Upper lobe of right lung (tissue), 1 donor: ENCODE measurements at regions not wholly inside any gene's neighbourhood (a gene's known extent, or its start where the extent isn't known, plus 50 kb on each side); places are given as distances from the start of the nearest gene placed in this dataset.
A peak's percentile ranks its signal among the peaks of the same experiment; 100 is the strongest.

Source experiments
- ATAC-seq: fragments of 200-7000 bp; cut with Tn5 transposase; one replicate; pipeline ENCODE4 v1.9.1; 2020; ENCODE audit warnings: mild to moderate bottlenecking, moderate library complexity
- DNase-seq: peaks from one replicate; pipeline ENCODE4 v3.0.0-alpha.2; 2020
- H3K27ac ChIP-seq: fragments of 200-600 bp; one replicate; pipeline ENCODE4 v1.8.0; 2022
- H3K27me3 ChIP-seq: fragments of 200-600 bp; one replicate; pipeline ENCODE4 v1.8.0; 2022; ENCODE audit warnings: mild to moderate bottlenecking
- H3K36me3 ChIP-seq: fragments of 200-600 bp; one replicate; pipeline ENCODE4 v1.8.0; 2022
- H3K4me1 ChIP-seq: fragments of 200-600 bp; one replicate; pipeline ENCODE4 v1.8.0; 2022
- H3K4me3 ChIP-seq: fragments of 200-600 bp; one replicate; pipeline ENCODE4 v1.8.0; 2022; ENCODE audit warnings: mild to moderate bottlenecking
- H3K9me3 ChIP-seq: fragments of 200-600 bp; one replicate; pipeline ENCODE4 v1.8.0; 2022
- intact Hi-C: fragments of 100-400 bp; cut with DNase I; formaldehyde crosslinking; loops from one replicate; pipeline ENCODE4 v1.11.0; 2022
- TF ChIP-seq, protein P1 (sequence below): fragments of 200-600 bp; IDR thresholded peaks from one replicate; pipeline ENCODE4 v1.8.0; 2022; ENCODE audit warnings: antibody characterized with exemption
- donor health status: DM: no; HTN: yes; CAD: no; lungs with severe emphysema.

DNA sequence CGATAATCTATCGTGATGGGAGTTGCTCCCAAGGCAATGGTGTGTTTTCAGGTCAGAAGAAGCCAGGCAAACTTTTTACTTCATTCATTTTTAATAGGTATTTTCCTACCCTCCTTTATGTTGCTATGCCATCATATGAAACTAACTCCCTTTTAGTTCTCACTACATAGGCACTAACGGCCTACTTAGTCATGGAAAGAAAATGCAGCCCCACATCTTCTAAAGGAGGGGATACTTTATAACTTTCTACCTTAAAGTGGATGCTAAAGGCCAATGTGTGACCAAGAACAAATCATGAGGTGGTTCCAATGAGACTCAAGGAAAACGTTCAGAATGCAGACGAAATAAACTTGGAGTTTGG, 193.8 kb downstream of the FOXA2 start:
- Histone ChIP-seq H3K4me1 (no peaks in the 10 kb centered on the region), H3K4me3 (no peak overlapping the region), H3K36me3 (no peaks in the 10 kb centered on the region), H3K9me3 (no peaks in the 10 kb centered on the region), H3K27me3 (no peaks in the 10 kb centered on the region), H3K27ac (no peak overlapping the region)
- DNase-seq = no peak
- intact Hi-C loops = no loop called here
- ATAC-seq = no peak
- TF ChIP-seq, protein P1, sequence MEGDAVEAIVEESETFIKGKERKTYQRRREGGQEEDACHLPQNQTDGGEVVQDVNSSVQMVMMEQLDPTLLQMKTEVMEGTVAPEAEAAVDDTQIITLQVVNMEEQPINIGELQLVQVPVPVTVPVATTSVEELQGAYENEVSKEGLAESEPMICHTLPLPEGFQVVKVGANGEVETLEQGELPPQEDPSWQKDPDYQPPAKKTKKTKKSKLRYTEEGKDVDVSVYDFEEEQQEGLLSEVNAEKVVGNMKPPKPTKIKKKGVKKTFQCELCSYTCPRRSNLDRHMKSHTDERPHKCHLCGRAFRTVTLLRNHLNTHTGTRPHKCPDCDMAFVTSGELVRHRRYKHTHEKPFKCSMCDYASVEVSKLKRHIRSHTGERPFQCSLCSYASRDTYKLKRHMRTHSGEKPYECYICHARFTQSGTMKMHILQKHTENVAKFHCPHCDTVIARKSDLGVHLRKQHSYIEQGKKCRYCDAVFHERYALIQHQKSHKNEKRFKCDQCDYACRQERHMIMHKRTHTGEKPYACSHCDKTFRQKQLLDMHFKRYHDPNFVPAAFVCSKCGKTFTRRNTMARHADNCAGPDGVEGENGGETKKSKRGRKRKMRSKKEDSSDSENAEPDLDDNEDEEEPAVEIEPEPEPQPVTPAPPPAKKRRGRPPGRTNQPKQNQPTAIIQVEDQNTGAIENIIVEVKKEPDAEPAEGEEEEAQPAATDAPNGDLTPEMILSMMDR = no peak

DNA sequence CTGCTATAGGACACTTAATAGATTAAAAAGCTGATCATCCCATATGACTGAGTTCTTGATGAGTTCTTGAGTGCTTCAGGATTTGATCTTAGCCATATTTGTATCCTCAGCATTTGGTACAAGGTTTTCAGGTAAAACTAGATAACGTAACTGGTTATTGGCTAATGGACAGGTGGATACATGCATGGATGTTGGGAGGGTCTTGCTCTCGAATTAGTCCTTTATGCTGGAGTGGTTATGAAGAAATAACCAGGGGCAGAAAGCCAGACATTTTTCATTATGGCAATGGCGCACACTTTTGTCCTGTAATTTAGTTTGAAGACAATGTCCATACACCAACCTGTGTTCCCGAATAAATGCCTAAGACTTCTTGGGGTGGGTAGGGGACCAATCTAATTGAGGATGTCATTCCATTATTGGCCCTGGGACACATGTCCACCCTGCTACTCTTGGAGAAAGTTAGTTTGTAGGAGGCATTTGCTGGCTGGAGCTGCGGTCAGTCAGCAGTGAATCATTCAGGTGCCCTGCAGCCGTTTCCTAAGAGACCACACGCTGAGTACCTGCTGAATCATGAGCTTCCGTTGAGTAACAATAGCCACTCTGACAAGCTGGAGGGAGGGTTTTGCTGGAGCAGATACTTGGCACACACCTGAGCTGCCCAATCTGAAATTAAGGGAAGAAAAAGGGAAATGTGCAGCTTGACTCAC, 194.4 kb downstream of the FOXA2 start:
- Histone ChIP-seq H3K27me3 (no peaks in the 10 kb centered on the region), H3K36me3 (no peaks in the 10 kb centered on the region), H3K4me1 (no peaks in the 10 kb centered on the region), H3K9me3 (no peaks in the 10 kb centered on the region), H3K27ac (peak overlapping the region; percentile 55), H3K4me3 (no peak overlapping the region)
- TF ChIP-seq, protein P1 = no peak
- peak; percentile 94 for ATAC-seq
- intact Hi-C loops = no loop called here
- peak; percentile 75 for DNase-seq

DNA sequence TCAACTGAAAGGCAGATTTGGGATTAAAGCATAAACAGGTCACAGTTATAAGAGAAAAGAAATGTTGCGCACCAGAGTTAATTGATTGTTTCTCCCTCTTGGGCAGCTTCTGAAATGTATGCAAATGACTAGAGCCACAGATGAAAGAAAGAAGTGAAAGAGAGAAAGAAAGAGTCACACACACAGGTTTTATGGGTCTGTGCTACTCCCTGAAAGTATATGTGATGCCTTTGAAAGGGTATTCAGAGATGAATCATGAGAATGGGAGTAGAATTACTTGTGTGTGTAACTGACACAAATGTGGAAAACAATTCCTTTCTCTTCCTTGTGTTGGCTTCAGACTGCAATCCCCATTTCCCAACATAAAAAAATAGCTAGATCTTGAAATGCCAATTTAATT, 196.9 kb downstream of the FOXA2 start:
- H3K4me3 ChIP-seq = no peak overlapping the region
- TF ChIP-seq, protein P1 = no peak
- no peaks in the 10 kb centered on the region for H3K27me3 ChIP-seq
- H3K4me1 ChIP-seq = no peaks in the 10 kb centered on the region
- DNase-seq (no peak), ATAC-seq (no peak)
- intact Hi-C loops = no loop called here
- no peak overlapping the region for H3K27ac ChIP-seq
- H3K9me3 ChIP-seq = no peaks in the 10 kb centered on the region
- H3K36me3 ChIP-seq = no peaks in the 10 kb centered on the region

DNA sequence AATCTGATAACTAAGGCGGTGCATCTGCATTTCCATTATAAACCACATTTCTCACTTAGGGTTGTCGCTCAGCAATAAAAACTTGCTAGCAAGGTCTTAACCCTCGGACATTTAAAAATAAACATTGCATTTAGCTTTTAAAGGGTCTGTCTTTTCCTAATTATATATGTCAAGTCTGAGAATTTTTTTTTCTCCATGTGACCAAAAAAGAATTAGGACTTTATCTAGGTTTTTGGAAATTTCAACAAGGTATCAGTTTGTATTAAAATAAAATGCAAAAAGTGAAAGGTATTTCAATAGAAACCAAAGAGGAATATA, 198.1 kb downstream of the FOXA2 start:
- no peak overlapping the region for H3K4me3 ChIP-seq
- ATAC-seq (no peak), DNase-seq (no peak)
- no peaks in the 10 kb centered on the region for H3K9me3 ChIP-seq
- no peaks in the 10 kb centered on the region for H3K27me3 ChIP-seq
- H3K4me1 ChIP-seq = no peaks in the 10 kb centered on the region
- TF ChIP-seq, protein P1 = no peak
- intact Hi-C loops = no loop called here
- no peaks in the 10 kb centered on the region for H3K36me3 ChIP-seq
- no peak overlapping the region for H3K27ac ChIP-seq

DNA sequence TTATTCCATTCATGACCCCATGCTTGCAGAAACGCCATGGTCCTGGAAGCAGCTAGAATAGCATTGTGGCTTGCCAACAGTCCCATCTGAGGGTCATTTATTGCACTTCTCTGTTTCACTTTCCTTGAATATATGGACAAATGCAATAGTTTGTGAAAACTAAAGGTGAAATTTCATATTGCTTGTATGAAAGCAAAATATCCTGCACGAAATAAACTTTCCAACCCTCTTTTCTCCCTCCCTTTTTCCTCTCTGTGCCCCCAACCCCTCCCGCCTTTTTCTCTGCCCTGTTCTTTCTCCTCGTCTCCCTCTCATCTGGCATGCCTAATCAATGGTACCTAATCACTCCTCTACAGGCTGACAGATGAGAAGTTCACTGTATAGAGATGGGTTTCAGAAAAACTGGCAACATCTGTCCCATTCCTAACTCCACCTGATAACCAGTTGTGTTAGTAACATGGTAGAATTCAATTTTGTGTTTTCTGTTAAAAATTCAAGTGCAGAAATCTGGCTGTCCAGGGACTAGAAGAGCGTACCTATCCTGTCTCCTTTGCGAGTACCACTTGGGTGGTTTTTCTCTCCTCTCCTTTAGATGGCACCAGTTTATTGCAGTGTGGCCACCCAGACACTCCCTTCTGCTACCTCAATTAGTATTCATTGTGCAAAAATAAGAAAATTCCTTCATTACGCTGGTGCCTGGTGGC, 198.6 kb downstream of the FOXA2 start:
- intact Hi-C loops = no loop called here
- TF ChIP-seq, protein P1 = peak; percentile 39
- DNase-seq = no peak
- no peak overlapping the region for H3K27ac ChIP-seq
- no peaks in the 10 kb centered on the region for H3K36me3 ChIP-seq
- H3K4me3 ChIP-seq = no peak overlapping the region
- no peaks in the 10 kb centered on the region for H3K27me3 ChIP-seq
- no peaks in the 10 kb centered on the region for H3K9me3 ChIP-seq
- no peaks in the 10 kb centered on the region for H3K4me1 ChIP-seq
- peak; percentile 73 for ATAC-seq
